Caco-2 (cell line): ENCODE measurements at regions not wholly inside any gene's neighbourhood (a gene's known extent, or its start where the extent isn't known, plus 50 kb on each side); places are given as distances from the start of the nearest gene placed in this dataset.
"Not testable (repeated sequence)": the region's sequence is repeated elsewhere in the genome, so short reads cannot be mapped to it uniquely, and the experiment has no call there.

Source experiments
- BruUV-seq: library from RNA; stranded (reverse); fragments of 400-500 nt; replicated peaks from 2 replicates; lab custom pipeline; 2021; lab: Mats Ljungman, UMichigan
- CTCF ChIA-PET: fragments of 300-600 bp; sonication (Branson Sonifier 250); formaldehyde crosslinking; loops from one replicate; lab custom pipeline; 2022; ENCODE audit warnings: antibody characterized with exemption; lab: Charles Lee
- POLR2A ChIA-PET: fragments of 300-600 bp; sonication (Branson Sonifier 250); formaldehyde crosslinking; loops from one replicate; lab custom pipeline; 2022; ENCODE audit warnings: antibody characterized with exemption; lab: Charles Lee
- DNase-seq, 2 experiments: peaks; one replicate each; pipeline versions ENCODE4 v3.0.0 to v3.0.0-alpha.2; 2020 to 2022
- H3K27me3 ChIP-seq: replicated peaks from 2 replicates; pipeline ENCODE4 v1.6.0; 2011; ENCODE audit warnings: low read length; ENCODE audit not compliant: control insufficient read depth, insufficient read depth
- H3K36me3 ChIP-seq: 2 replicates; pipeline ENCODE4 v1.5.1; 2011; ENCODE audit warnings: low read length; ENCODE audit not compliant: control insufficient read depth, insufficient read depth
- H3K4me1 ChIP-seq: fragments of 250-450 bp; sonication (Bioruptor Pico); 2 replicates; pipeline ENCODE4 v1.5.1; 2020; ENCODE audit warnings: mild to moderate bottlenecking
- H3K4me3 ChIP-seq: 2 replicates; pipeline ENCODE4 v1.5.1; 2011; ENCODE audit warnings: low read depth, mild to moderate bottlenecking, control low read depth, low read length
- H3K9me3 ChIP-seq: fragments of 250-450 bp; sonication (Bioruptor Pico); 2 replicates; pipeline ENCODE4 v1.5.1; 2020; ENCODE audit warnings: mild to moderate bottlenecking, moderate library complexity
- H3K27ac Mint-ChIP-seq: one replicate; pipeline ENCODE4 v1.8.0; 2022; ENCODE audit warnings: mixed read lengths; ENCODE audit not compliant: unreplicated experiment
- H3K27me3 Mint-ChIP-seq: one replicate; pipeline ENCODE4 v1.8.0; 2022; ENCODE audit warnings: mixed read lengths; ENCODE audit not compliant: insufficient read depth, unreplicated experiment
- H3K36me3 Mint-ChIP-seq: one replicate; pipeline ENCODE4 v1.8.0; 2022; ENCODE audit warnings: mild to moderate bottlenecking, mixed read lengths; ENCODE audit not compliant: insufficient read depth, unreplicated experiment
- H3K4me1 Mint-ChIP-seq: one replicate; pipeline ENCODE4 v1.8.0; 2022; ENCODE audit warnings: low read depth, mixed read lengths; ENCODE audit not compliant: unreplicated experiment
- H3K4me3 Mint-ChIP-seq: one replicate; pipeline ENCODE4 v1.8.0; 2022; ENCODE audit warnings: mild to moderate bottlenecking, moderate library complexity, mixed read lengths; ENCODE audit not compliant: unreplicated experiment
- H3K9me3 Mint-ChIP-seq: one replicate; pipeline ENCODE4 v1.8.0; 2022; ENCODE audit warnings: mixed read lengths; ENCODE audit not compliant: unreplicated experiment
- intact Hi-C: fragments of 100-400 bp; cut with micrococcal nuclease; formaldehyde crosslinking; loops from one replicate; pipeline ENCODE4 v1.10.0; 2022; ENCODE audit not compliant: unreplicated experiment
- TF ChIP-seq, protein P1 (sequence below), 2 experiments: fragments of 200-600 bp in 1 of 2; IDR thresholded peaks; 1 replicate in 1 of 2; 2 replicates in 1 of 2; pipeline versions ENCODE4 v1.5.1 to v1.8.0; 2011 to 2022; ENCODE audit warnings: antibody characterized with exemption in 1 of 2, control low read depth in 1 of 2, inconsistent platforms in 1 of 2, low read depth in 1 of 2, low read length in 1 of 2, mild to moderate bottlenecking in 1 of 2, moderate library complexity in 1 of 2; ENCODE audit not compliant: insufficient read depth in 1 of 2, severe bottlenecking in 1 of 2, unreplicated experiment in 1 of 2

DNA sequence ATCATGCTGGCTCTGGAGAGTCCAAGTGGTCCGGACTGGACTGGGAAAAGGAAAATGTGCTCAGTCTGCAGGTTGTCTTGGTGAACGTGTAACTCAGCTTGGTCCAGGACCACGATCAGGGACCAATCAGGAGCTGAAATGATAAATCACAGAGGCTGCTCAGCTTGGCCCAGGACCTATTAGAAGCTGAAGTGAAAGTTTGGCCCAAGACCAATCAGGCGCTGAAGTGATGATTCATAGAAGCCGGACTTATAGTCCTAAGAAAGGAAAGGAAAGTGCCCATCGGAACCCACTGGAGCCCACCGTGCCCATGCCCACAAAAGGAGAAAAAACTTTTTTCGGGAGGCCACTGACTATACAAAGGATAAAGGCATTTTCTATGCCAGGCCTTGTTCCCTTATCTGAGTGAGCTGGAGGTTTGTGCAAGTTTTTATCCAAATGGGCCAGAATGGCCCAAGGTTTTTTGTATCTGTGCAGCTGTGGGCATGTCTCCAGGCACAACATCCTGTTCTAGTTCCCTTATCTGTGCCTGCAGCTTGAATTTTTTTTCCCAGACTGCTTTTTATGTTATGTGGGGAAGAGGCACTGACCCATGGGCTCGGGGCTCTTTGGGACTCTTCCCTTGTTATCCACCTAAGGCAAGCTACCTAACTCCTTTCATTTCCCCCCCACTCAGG is 194.4 kb downstream of the FAM133A start:
- H3K4me1 Mint-ChIP-seq = no peaks in the 10 kb centered on the region
- no peak overlapping the region for H3K27ac Mint-ChIP-seq
- Histone ChIP-seq H3K4me3 (no peak overlapping the region), H3K36me3 (no peaks in the 10 kb centered on the region), H3K4me1 (no peaks in the 10 kb centered on the region), H3K27me3 (no peaks in the 10 kb centered on the region), H3K9me3 (no peaks in the 10 kb centered on the region)
- no peaks in the 10 kb centered on the region for H3K9me3 Mint-ChIP-seq
- no peaks in the 10 kb centered on the region for H3K36me3 Mint-ChIP-seq
- ChIA-PET POLR2A (no interaction called here), CTCF (no interaction called here)
- TF ChIP-seq, protein P1, sequence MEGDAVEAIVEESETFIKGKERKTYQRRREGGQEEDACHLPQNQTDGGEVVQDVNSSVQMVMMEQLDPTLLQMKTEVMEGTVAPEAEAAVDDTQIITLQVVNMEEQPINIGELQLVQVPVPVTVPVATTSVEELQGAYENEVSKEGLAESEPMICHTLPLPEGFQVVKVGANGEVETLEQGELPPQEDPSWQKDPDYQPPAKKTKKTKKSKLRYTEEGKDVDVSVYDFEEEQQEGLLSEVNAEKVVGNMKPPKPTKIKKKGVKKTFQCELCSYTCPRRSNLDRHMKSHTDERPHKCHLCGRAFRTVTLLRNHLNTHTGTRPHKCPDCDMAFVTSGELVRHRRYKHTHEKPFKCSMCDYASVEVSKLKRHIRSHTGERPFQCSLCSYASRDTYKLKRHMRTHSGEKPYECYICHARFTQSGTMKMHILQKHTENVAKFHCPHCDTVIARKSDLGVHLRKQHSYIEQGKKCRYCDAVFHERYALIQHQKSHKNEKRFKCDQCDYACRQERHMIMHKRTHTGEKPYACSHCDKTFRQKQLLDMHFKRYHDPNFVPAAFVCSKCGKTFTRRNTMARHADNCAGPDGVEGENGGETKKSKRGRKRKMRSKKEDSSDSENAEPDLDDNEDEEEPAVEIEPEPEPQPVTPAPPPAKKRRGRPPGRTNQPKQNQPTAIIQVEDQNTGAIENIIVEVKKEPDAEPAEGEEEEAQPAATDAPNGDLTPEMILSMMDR (IDR thresholded peaks at IDR 0.05; ENCODE audit: insufficient read depth in 1 of 2, low read depth in 1 of 2, low read length in 1 of 2, severe bottlenecking in 1 of 2, unreplicated experiment in 1 of 2) = no peak
- no peak for DNase-seq
- H3K27me3 Mint-ChIP-seq = no peaks in the 10 kb centered on the region
- intact Hi-C loops = no loop called here
- BruUV-seq = no TSS peak
- H3K4me3 Mint-ChIP-seq = no peak overlapping the region

DNA sequence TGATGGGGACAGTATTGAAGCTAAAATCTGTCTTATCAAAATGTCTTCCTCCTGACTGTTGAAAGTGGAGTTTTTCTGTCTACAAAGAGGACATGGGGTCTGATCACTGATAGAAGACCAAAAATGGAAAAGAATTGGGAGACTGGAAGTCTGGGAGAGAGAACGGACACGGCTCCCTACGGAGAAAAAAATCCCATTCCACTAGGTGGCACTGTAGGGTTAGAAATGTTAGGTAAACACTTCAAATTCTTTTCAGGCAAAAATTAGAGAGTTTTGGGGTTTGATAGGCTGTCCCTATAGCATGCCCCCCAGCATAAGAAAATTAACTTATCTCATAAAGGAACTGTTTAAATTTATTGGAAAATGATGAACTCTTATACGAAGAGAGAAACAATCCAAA is 200.5 kb downstream of the FAM133A start:
- Mint-ChIP-seq H3K4me1 (no peaks in the 10 kb centered on the region), H3K36me3 (no peaks in the 10 kb centered on the region), H3K9me3 (no peaks in the 10 kb centered on the region), H3K27ac (no peak overlapping the region), H3K27me3 (no peaks in the 10 kb centered on the region), H3K4me3 (no peak overlapping the region)
- Histone ChIP-seq H3K4me3 (no peak overlapping the region), H3K27me3 (no peaks in the 10 kb centered on the region), H3K36me3 (no peaks in the 10 kb centered on the region), H3K4me1 (no peaks in the 10 kb centered on the region), H3K9me3 (no peaks in the 10 kb centered on the region)
- peak in 1 of 2 experiments; percentile 39 for DNase-seq
- ChIA-PET POLR2A (no interaction called here), CTCF (no interaction called here)
- TF ChIP-seq, protein P1 (IDR thresholded peaks at IDR 0.05; ENCODE audit: insufficient read depth in 1 of 2, low read depth in 1 of 2, low read length in 1 of 2, severe bottlenecking in 1 of 2, unreplicated experiment in 1 of 2) = peak; percentile 36 to 47
- intact Hi-C loops = loop anchor here (1.0 kb wide), 2 partner anchors 184 to 788 kb away; no protein-coding TSS in a partner anchor
- BruUV-seq = no TSS peak

DNA sequence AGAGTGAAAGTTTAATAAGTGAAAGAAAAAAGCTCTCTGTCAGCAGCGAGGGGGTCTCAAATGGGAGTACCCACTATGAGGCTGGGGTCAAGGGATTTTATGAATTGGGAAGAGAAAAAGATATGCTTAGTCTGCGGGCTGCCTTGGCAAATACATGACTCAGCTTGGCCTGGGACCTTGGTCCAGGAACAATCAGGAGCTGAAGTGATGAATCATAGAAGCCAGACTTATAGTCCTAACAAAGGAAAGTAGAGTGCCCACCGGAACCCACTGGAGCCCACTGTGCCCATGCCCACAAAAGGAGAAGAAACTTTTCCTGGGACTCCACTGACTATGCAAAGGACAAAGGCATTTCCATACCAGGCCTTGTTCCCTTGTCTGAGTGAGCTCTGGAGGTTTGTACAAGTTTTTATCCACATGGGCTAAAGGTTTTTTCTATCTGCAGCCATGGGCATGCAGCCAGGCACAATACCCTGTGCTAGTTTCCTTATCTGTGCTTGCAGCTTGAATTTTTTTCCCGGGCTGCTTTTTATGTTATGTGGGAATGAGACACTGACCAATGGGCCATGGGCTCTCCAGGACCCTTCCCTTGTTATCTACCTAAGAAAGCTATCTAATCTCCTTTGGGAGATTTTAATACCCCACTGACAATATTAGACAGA is 201.7 kb downstream of the FAM133A start:
- Mint-ChIP-seq H3K27ac (no peak overlapping the region), H3K36me3 (no peaks in the 10 kb centered on the region)
- intact Hi-C loops = no loop called here

DNA sequence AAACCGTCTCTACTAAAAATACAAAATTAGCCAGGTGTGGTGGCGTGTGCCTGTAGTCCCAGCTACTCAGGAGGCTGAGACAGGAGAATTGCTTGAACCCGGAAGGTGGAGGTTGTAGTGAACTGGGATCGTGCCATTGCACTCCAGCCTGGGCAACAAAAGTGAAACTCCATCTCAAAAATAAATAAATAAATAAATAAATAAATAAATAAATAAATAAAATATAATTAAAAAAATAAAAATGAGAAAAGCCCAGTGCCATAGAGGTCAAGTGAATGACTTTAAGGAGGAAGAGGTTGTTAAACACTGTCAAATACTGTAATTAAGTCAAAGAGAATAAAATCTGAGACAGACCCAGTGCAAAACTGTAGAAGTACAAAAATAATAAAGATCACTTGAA is 247.0 kb downstream of the FAM133A start:
- POLR2A ChIA-PET, H3K9me3 Mint-ChIP-seq, H3K36me3 ChIP-seq, DNase-seq, BruUV-seq, H3K4me3 Mint-ChIP-seq, H3K4me1 Mint-ChIP-seq, H3K27me3 Mint-ChIP-seq, H3K9me3 ChIP-seq, H3K36me3 Mint-ChIP-seq, H3K4me3 ChIP-seq, H3K27ac Mint-ChIP-seq, H3K27me3 ChIP-seq, H3K4me1 ChIP-seq, CTCF ChIA-PET, intact Hi-C loops: not testable (repeated sequence)

More for the DNA sequence above, 201.7 kb downstream of the FAM133A start:
- Mint-ChIP-seq H3K4me3 (no peak overlapping the region), H3K27me3 (no peaks in the 10 kb centered on the region), H3K9me3 (no peaks in the 10 kb centered on the region), H3K4me1 (no peaks in the 10 kb centered on the region)
- Histone ChIP-seq H3K4me3 (no peak overlapping the region), H3K9me3 (no peaks in the 10 kb centered on the region), H3K4me1 (no peaks in the 10 kb centered on the region), H3K27me3 (no peaks in the 10 kb centered on the region), H3K36me3 (no peaks in the 10 kb centered on the region)
- TF ChIP-seq, protein P1 (IDR thresholded peaks at IDR 0.05; ENCODE audit: insufficient read depth in 1 of 2, low read depth in 1 of 2, low read length in 1 of 2, severe bottlenecking in 1 of 2, unreplicated experiment in 1 of 2) = no peak
- ChIA-PET CTCF (no interaction called here), POLR2A (no interaction called here)
- BruUV-seq = no TSS peak
- no peak for DNase-seq
